T47D (cell line): ENCODE measurements at regions not wholly inside any gene's neighbourhood (a gene's known extent, or its start where the extent isn't known, plus 50 kb on each side); places are given as distances from the start of the nearest gene placed in this dataset.
A peak's percentile ranks its signal among the peaks of the same experiment; 100 is the strongest.
"Not testable (repeated sequence)": the region's sequence is repeated elsewhere in the genome, so short reads cannot be mapped to it uniquely, and the experiment has no call there.

Source experiments
- DNase-seq, 2 experiments: peaks; one replicate each; pipeline versions ENCODE4 v3.0.0 to v3.0.0-alpha.2; 2011 to 2012; ENCODE audit warnings: low read depth in 1 of 2, low spot score in 1 of 2
- JUND ChIP-seq: IDR thresholded peaks from 2 replicates; pipeline ENCODE4 v1.6.1; 2012; ENCODE audit warnings: low read depth
- in situ Hi-C: cut with HindIII; loops from 2 replicates; pipeline ENCODE4 v1.10.0; 2016; ENCODE audit warnings: low sequenced_read_pairs, low pct_unique_long_range_greater_than_20kb

DNA sequence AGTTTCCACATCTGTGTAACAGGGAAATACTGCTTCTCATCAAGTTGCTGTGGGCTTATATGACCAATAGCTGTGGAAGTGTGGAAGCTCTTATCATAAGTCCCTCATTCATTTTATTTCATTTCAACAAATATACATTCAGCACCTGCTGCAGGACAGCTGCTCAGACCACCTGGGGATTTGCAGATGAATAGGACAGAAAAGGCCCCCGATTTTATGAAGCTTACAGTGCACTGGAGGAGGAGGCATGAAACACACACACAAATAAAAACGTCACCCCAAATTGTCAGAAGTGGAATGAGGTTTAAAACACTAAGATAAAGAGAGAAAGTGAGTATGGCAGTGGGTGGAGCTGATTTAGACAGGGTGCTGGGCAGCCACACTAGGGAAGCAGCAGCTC, 107.2 kb downstream of the DRD1 start:
- in situ Hi-C loops: no loop called here

DNA sequence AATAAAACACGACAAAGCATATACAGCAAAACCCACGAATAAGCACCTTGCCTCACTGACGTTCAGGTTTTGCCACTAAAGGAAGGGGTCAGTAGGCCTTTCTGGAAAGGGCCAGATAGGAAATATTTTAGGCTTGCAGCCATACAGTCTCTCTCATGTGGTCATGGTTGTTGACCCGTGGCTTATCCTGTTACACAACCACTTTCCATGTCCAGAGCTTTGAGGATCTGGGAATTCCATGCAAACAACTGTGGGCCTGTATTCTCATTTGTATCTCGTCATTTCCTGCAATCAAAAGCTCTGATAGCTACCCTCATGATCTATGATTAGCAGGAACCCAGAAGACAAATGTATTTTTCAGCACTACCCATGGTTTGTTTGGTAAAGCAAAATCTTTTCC, 108.3 kb downstream of the DRD1 start:
- DNase-seq: no peak
- no peak for TF ChIP-seq JUND

More for the DNA sequence above, 107.2 kb downstream of the DRD1 start:
- no peak for DNase-seq
- TF ChIP-seq JUND: no peak

DNA sequence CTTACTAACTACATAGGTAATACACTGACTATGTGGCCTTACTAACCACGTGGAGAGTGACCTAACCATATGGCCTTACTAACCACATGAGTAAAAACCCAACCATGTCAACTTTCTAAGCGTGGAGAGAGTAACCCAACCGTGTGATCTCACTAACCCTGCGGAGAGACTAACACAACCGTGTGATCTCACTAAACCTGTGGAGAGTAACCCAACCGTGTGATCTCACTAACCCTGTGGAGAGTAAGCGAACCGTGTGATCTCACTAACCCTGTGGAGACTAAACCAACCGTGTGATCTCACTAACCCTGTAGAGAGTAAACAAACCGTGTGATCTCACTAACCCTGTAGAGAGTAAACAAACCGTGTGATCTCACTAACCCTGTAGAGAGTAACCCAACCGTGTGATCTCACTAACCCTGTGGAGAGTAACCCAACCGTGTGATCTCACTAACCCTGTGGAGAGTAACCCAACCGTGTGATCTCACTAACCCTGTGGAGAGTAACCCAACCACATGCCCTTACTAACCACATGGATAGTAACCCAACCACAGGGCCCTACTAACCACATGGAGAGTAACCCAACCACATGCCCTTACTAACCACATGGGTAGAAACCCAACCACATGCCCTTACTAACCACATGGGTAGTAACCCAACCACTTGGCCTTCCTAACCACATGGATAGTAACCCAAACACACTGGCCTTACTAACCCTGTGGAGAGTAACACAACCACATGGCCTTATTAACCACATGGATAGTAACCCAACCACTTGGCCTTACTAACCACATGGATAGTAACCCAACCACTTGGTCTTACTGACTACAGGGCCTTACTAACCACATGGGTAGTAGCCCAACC, 112.6 kb downstream of the DRD1 start:
- DNase-seq, in situ Hi-C loops: not testable (repeated sequence)

More for the DNA sequence above, 108.3 kb downstream of the DRD1 start:
- in situ Hi-C loops: no loop called here

DNA sequence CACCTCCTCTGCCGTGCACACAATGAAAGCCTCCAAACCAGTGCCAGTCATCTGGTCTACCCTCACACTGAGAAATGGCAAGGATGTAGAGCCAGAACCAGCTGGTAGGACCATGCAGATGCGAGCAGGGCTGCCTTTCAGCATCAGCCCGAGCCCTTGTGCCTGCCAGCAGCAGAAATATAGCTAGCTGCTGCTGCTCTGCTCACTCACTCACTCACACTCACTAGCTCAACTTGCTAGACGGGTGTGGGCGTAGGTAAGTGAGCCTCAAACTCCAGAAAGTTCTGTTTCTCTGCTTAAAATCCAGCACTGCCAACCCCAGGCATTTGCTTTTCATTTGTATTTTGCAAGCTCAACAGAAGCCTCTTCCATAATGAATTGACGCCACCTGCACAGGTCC, 114.0 kb downstream of the DRD1 start:
- in situ Hi-C loops: no loop called here
- TF ChIP-seq JUND: no peak
- no peak for DNase-seq

DNA sequence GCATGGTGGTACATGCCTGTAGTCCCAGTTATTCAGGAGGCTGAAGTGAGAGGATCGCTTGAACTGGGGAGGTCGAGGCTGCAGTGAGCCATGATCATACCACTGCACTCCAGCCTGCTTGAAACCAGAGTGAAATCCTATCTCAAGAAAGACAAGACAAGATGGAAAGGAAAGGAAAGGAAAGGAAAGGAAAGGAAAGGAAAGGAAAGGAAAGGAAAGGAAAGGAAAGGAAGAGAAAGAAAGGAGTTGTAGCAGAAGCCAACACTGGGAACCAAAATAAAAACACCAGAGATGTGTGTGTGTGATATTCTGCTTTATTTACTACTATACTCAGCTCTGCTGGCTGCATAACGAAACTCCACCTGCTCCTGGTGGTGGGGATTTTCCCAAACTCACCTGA, 115.3 kb downstream of the DRD1 start:
- TF ChIP-seq JUND: no peak
- in situ Hi-C loops: no loop called here
- no peak for DNase-seq

DNA sequence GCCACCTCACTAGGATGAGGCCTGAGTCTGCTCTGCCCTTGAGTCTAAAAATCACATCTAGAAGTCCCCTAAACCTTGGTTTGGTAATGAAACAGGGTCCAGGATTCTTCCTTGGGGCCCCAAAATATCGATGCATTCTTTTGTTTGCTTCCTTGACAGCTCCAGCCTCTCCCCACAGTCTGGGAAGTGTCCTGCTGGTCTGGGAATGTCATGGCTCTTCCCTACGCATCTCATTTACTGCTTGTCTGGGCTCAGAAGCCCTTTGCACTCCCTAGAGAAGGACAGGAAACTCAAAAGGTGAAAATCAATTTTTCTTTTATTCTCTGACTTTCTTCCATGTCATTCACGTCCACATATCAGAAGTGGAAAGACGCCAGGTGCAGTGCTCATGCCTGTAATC, 115.8 kb downstream of the DRD1 start:
- TF ChIP-seq JUND: no peak
- DNase-seq: no peak
- in situ Hi-C loops: no loop called here

DNA sequence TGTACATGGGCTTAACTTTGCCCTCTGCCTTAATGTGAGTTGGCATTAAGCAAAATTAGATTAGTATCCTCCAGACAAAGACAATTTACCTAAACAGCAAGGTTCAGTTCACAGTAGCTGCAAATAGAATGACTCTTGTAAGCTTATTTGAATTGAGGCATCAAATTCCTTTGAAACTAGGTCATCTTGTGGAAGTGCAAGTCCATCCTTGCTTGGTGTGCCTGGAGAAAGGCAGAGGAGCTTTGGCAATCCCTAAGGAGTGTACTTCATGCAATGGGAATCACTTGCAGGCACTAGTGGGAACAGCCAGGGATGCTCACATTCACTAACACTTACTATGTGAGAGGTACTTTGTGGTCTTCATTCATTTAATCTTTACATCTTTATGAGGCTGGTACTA, 118.3 kb downstream of the DRD1 start:
- TF ChIP-seq JUND: no peak
- in situ Hi-C loops: no loop called here
- DNase-seq: no peak

DNA sequence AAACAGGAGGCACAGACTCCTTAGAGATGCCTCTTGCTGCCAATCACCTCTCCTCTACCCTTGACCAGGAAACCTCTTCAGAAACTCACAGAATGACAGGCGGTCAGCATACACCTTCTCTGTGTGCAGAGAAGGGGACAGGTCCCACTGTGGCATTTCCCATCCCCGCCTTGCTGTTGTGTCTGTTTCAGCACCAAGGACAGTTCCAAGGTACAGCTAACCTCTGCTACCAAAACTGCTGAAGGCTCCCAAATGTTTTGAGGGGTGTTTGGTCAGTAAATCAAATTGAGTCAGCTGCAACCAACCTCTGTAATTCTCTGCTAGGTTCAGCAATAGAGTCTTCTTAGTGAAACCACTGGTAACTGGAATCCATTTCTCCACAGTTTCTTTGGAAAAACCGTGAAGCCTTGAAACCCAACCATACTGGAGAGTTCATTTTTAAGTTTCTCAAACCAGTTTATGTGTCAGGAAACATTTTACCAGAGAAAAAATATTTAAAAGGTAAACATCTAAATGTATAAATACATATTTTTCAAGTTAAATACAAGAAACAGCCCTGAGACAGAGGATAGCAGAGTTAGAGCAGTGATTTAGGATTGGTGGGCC, 122.0 kb downstream of the DRD1 start:
- in situ Hi-C loops: no loop called here
- DNase-seq: peak; percentile 45 to 77
- no peak for TF ChIP-seq JUND

DNA sequence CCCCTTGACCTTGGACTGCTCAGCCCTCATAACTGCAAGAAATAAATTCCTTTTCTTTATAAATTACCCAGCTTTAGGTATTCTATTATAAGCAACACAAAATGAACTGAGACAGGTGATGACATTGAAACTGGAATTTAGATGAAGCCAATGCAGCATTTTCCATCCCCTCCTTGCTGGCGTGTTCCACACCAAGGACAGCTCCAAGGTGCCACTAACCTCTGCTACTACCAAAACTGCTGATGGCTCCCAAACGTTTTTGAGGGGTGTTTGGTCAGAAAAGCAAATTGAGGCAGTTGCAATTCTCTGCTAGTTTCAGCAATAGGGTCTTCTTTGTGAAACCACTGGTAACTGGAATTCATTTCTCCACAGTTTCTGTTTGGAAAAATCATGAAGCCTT, 124.8 kb downstream of the DRD1 start:
- DNase-seq: no peak
- no peak for TF ChIP-seq JUND
- in situ Hi-C loops: no loop called here

DNA sequence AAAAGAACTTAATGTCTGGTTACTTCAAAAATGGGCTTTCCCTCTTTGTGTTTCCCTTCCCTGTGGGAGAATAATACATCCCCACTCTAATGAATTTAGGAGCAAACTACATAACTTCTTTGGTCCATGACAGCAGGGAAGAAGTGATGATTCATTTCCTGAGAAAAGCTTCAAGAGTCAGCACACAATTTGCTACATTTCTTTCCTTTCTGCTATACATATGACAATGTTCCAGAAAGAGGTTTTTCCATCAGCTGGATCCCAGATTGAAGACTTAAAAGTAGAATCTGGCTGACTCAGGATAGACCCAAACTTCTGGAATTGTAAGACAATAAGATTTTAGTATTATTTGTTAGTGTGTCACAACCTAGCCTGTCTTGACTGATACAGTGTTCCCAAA, 126.1 kb downstream of the DRD1 start:
- TF ChIP-seq JUND: no peak
- in situ Hi-C loops: no loop called here
- no peak for DNase-seq

DNA sequence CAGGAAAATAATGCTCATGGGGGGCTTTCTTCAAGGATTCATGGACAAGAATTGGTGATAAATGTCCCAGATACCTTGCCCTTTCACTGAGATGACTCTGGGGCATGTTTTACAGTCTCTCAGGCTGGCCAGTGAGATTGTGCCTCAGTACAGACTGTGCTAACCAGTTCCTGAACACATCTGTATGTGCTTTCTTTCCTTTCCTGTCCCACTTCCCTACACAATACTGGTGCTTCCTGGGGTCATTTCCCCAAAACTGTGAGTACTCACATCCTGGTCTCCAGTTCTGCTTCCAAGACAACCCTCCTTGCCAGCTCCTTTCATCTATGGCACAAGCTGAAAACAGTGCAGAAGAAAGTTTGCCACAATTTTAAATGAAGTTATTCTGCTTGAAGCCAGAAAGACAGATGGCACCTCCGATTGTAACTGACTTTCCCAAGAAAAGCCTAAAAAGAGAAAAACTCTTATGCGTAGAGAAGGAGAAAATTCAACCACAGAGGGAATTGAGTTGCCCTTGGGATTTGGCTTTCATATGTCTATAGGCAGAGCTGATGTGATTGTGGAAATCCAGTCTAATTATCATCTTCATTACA, 134.7 kb downstream of the DRD1 start:
- no peak for TF ChIP-seq JUND
- DNase-seq: no peak
- in situ Hi-C loops: no loop called here

DNA sequence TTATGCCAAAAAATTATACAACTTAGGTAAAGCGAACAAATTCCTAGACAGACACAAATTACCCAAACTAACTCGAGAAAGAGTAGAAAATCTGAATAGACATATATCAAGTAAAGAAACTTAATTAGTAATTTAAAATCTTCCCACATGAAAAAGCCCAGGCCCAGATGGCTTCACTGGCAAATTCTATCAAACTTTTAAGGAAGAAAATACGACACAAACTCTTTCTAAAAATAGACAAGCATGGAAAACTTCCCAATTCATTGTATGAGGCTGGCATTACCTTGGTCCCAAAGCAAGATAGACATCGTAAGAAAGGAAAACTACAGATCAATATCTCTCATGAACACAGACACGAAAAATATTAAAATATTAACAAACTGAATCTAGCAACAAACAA, 135.3 kb downstream of the DRD1 start:
- no peak for TF ChIP-seq JUND
- no peak for DNase-seq
- in situ Hi-C loops: no loop called here

DNA sequence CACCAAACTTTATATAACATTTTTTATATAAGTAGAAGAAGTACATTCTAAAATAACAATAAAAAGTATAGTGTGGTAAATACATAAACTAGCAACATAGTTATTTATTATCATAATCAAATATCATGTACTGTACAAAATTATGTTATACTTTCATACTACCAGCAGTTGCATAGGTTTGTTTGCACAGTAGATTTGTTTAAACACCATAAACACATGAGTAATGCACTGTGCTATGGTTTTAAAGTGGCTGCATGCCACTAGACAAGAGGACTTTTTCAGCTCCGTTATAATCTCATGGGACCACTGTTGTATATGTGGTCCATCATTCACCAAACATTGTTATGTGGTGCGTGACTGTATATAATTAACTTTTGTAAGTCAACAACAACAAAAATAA, 137.6 kb downstream of the DRD1 start:
- DNase-seq: no peak
- in situ Hi-C loops: no loop called here
- TF ChIP-seq JUND: no peak
